ENCODE measurements at regions not wholly inside any gene's neighbourhood (a gene's known extent, or its start where the extent isn't known, plus 50 kb on each side); places are given as distances from the start of the nearest gene placed in this dataset.

DNA sequence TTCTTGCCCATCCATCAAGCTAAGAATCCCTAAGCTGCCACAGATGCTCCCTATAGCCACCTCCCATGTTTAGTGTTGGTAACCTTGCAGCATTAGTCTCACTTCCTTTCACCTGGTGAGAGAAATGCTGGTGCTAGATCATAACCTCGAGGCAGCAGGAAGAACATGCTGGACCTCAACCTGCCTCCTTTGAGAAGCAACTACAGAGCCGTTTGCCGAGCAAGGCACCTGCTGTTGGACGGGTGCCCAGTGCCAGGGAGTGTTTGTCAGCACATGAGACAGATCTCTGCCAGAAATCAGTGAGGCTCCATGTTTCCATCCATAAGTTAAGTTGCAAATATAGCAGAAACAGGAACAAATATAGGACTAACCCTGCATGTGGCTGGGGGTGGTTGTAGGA, 955.7 kb downstream of the TUSC7 start:
- H3K27ac ChIP-seq (ENCODE audit: low read depth, low read length): no peak overlapping the region
- H3K9ac ChIP-seq (ENCODE audit: low read depth in 1 of 2, low read length in 2 of 2): no peak overlapping the region
- no peaks in the 10 kb centered on the region for H3K9me3 ChIP-seq (ENCODE audit: control insufficient read depth in 1 of 2, low read length in 2 of 2)
- no peaks in the 10 kb centered on the region for H3K36me3 ChIP-seq (ENCODE audit: control insufficient read depth in 1 of 2, insufficient read depth in 2 of 2, low read length in 2 of 2)
- no peaks in the 10 kb centered on the region for H3K27me3 ChIP-seq (ENCODE audit: control insufficient read depth in 1 of 2, insufficient read depth in 2 of 2, low read length in 2 of 2)
- H3K4me1 ChIP-seq (ENCODE audit: control insufficient read depth in 1 of 2, insufficient read depth in 2 of 2, low read length in 2 of 2): no peaks in the 10 kb centered on the region
- H3K4me3 ChIP-seq (ENCODE audit: low read depth in 1 of 2, low read length in 2 of 2): no peak overlapping the region

GRCh38 chr3:117666325-117666724, 956.7 kb downstream of the TUSC7 start:
- Histone ChIP-seq H3K4me3 (ENCODE audit: low read depth in 1 of 2, low read length in 2 of 2) (no peak overlapping the region), H3K27me3 (ENCODE audit: control insufficient read depth in 1 of 2, insufficient read depth in 2 of 2, low read length in 2 of 2) (no peaks in the 10 kb centered on the region), H3K4me1 (ENCODE audit: control insufficient read depth in 1 of 2, insufficient read depth in 2 of 2, low read length in 2 of 2) (no peaks in the 10 kb centered on the region), H3K9me3 (ENCODE audit: control insufficient read depth in 1 of 2, low read length in 2 of 2) (no peaks in the 10 kb centered on the region), H3K9ac (ENCODE audit: low read depth in 1 of 2, low read length in 2 of 2) (no peak overlapping the region), H3K36me3 (ENCODE audit: control insufficient read depth in 1 of 2, insufficient read depth in 2 of 2, low read length in 2 of 2) (no peaks in the 10 kb centered on the region), H3K27ac (ENCODE audit: low read depth, low read length) (no peak overlapping the region)

DNA sequence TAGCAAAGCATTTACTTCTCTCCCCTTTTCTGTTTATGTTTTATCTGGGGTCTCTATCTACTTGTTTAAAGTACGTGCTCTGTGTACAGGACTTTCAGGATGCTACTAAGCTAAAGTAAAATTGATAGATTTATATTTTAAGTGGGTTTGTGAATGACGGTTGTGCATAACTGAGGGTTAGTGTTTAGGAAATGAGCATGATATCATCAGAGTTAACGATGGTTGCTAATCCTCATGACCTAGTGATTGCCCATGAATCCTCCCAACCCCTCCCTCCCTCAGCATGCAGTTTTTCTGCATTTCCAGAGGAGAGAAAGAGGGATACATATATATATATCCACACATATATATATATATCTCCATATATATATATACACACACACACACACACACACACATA, 957.2 kb downstream of the TUSC7 start:
- H3K27me3 ChIP-seq (ENCODE audit: control insufficient read depth in 1 of 2, insufficient read depth in 2 of 2, low read length in 2 of 2): no peaks in the 10 kb centered on the region
- no peak overlapping the region for H3K27ac ChIP-seq (ENCODE audit: low read depth, low read length)
- H3K9me3 ChIP-seq (ENCODE audit: control insufficient read depth in 1 of 2, low read length in 2 of 2): no peaks in the 10 kb centered on the region
- no peaks in the 10 kb centered on the region for H3K36me3 ChIP-seq (ENCODE audit: control insufficient read depth in 1 of 2, insufficient read depth in 2 of 2, low read length in 2 of 2)
- H3K4me1 ChIP-seq (ENCODE audit: control insufficient read depth in 1 of 2, insufficient read depth in 2 of 2, low read length in 2 of 2): no peaks in the 10 kb centered on the region
- H3K9ac ChIP-seq (ENCODE audit: low read depth in 1 of 2, low read length in 2 of 2): no peak overlapping the region
- H3K4me3 ChIP-seq (ENCODE audit: low read depth in 1 of 2, low read length in 2 of 2): no peak overlapping the region

DNA sequence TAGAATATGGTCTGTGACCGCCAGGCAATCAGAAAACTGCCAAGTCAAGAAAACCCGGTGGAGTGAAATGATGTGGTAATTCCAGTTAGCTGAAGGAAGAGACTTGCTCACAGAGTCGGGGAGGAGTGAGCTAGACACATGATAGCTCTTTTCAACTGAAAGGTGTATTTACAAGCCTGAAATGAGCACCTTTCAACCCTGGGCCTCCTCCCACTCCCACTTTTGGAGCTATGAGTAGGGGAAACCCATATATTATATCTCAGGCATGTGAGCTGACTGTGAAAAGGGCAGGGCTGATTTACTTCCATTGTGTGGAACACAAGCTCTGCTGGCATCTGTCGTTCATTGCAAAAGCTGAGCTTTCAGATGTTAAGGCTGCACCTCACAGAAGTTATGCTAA, 960.2 kb downstream of the TUSC7 start:
- no peaks in the 10 kb centered on the region for H3K4me1 ChIP-seq (ENCODE audit: control insufficient read depth in 1 of 2, insufficient read depth in 2 of 2, low read length in 2 of 2)
- no peaks in the 10 kb centered on the region for H3K27me3 ChIP-seq (ENCODE audit: control insufficient read depth in 1 of 2, insufficient read depth in 2 of 2, low read length in 2 of 2)
- no peak overlapping the region for H3K4me3 ChIP-seq (ENCODE audit: low read depth in 1 of 2, low read length in 2 of 2)
- no peak overlapping the region for H3K27ac ChIP-seq (ENCODE audit: low read depth, low read length)
- no peaks in the 10 kb centered on the region for H3K36me3 ChIP-seq (ENCODE audit: control insufficient read depth in 1 of 2, insufficient read depth in 2 of 2, low read length in 2 of 2)
- H3K9me3 ChIP-seq (ENCODE audit: control insufficient read depth in 1 of 2, low read length in 2 of 2): no peaks in the 10 kb centered on the region
- no peak overlapping the region for H3K9ac ChIP-seq (ENCODE audit: low read depth in 1 of 2, low read length in 2 of 2)

DNA sequence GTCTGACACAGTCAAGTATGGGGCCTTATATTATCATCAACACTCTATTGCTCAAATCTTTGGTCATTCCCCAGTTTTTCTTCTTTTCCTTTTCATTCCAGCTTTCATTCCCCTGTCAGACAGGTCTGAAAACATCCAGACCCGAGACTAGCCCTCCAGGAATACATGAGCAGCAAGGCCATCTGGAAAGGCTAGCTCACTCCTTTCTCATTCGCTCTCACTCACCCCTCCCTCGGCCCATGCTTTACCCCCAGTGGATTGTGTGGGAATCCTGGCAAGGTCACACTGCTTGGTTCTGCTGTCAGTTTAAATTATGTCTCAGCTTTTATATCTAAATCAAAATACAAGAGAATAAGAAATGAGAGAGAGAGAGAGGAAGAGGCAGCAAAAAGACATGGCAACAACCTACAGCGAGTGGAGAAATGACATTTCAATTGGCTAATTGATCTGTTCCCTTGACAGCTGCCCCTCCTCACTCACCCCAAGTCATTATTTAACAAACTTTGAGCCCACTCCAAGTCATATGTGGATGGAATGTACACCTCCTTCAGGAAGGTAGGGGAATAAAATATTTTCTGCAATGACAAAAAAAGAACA, 962.2 kb downstream of the TUSC7 start:
- Histone ChIP-seq H3K27ac (ENCODE audit: low read depth, low read length) (no peak overlapping the region), H3K36me3 (ENCODE audit: control insufficient read depth in 1 of 2, insufficient read depth in 2 of 2, low read length in 2 of 2) (no peaks in the 10 kb centered on the region), H3K9me3 (ENCODE audit: control insufficient read depth in 1 of 2, low read length in 2 of 2) (no peaks in the 10 kb centered on the region), H3K9ac (ENCODE audit: low read depth in 1 of 2, low read length in 2 of 2) (no peak overlapping the region), H3K27me3 (ENCODE audit: control insufficient read depth in 1 of 2, insufficient read depth in 2 of 2, low read length in 2 of 2) (no peaks in the 10 kb centered on the region), H3K4me1 (ENCODE audit: control insufficient read depth in 1 of 2, insufficient read depth in 2 of 2, low read length in 2 of 2) (no peaks in the 10 kb centered on the region), H3K4me3 (ENCODE audit: low read depth in 1 of 2, low read length in 2 of 2) (no peak overlapping the region)

DNA sequence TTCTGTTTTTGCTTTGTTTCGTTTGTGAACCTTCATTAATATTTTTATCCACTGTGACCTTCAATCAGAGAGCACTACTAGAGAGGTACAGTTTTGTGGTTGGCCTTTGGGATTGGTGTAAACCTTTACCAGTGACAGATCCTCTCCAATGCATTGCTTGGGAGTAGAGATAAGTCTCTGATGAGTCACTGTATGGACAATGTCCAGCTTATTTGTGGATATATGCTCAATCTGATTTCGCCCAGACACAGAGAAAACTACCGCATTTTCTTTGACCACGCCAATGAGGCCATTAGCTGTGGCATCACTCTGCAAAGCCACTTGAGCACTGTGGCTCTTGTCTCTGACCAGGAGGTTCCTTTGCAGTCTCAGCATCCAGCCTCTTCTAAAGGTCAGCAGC, 964.7 kb downstream of the TUSC7 start:
- Histone ChIP-seq H3K4me1 (ENCODE audit: control insufficient read depth in 1 of 2, insufficient read depth in 2 of 2, low read length in 2 of 2) (no peaks in the 10 kb centered on the region), H3K27ac (ENCODE audit: low read depth, low read length) (no peak overlapping the region), H3K4me3 (ENCODE audit: low read depth in 1 of 2, low read length in 2 of 2) (no peak overlapping the region), H3K9ac (ENCODE audit: low read depth in 1 of 2, low read length in 2 of 2) (no peak overlapping the region), H3K36me3 (ENCODE audit: control insufficient read depth in 1 of 2, insufficient read depth in 2 of 2, low read length in 2 of 2) (no peaks in the 10 kb centered on the region), H3K27me3 (ENCODE audit: control insufficient read depth in 1 of 2, insufficient read depth in 2 of 2, low read length in 2 of 2) (no peaks in the 10 kb centered on the region), H3K9me3 (ENCODE audit: control insufficient read depth in 1 of 2, low read length in 2 of 2) (no peaks in the 10 kb centered on the region)

DNA sequence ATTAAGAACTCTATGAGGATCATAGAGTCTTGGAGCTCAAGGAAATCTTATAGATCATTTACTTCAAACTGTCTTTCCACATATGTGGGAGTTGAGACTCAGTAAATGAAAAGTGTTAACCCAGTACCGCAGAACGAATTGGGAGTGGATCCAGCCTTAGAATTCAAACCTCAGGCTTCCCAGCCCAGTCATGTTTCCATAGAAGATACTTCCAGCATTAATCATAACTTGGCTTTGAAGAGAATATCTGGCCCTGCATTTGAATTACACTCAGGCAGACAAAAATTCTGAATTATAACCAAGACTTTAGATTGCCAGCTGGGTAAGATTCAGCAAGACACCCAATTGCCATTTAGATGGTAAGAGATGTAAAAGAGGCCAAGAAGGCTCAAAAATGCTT, 972.0 kb downstream of the TUSC7 start:
- no peaks in the 10 kb centered on the region for H3K27me3 ChIP-seq (ENCODE audit: control insufficient read depth in 1 of 2, insufficient read depth in 2 of 2, low read length in 2 of 2)
- H3K9me3 ChIP-seq (ENCODE audit: control insufficient read depth in 1 of 2, low read length in 2 of 2): no peaks in the 10 kb centered on the region
- no peak overlapping the region for H3K27ac ChIP-seq (ENCODE audit: low read depth, low read length)
- H3K4me1 ChIP-seq (ENCODE audit: control insufficient read depth in 1 of 2, insufficient read depth in 2 of 2, low read length in 2 of 2): no peaks in the 10 kb centered on the region
- H3K9ac ChIP-seq (ENCODE audit: low read depth in 1 of 2, low read length in 2 of 2): no peak overlapping the region
- H3K36me3 ChIP-seq (ENCODE audit: control insufficient read depth in 1 of 2, insufficient read depth in 2 of 2, low read length in 2 of 2): no peaks in the 10 kb centered on the region
- H3K4me3 ChIP-seq (ENCODE audit: low read depth in 1 of 2, low read length in 2 of 2): no peak overlapping the region

DNA sequence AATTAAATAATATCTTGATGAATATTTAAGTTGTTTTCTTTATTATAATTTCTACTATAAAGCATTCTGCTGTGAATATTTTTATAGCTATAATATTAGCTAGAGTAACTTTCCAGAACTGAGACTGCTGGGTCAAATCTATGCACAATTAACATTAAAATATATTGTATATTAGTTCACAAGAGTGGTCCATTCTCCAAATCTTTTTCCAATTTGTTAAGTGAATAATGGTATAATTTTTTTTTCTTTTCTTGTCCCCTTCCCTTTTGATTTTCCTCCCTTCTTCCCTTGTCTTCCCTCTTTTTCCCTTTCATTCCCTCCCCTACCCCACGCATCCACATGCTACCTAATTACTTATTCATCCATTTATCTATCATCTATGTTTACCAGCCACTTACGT, 977.5 kb downstream of the TUSC7 start:
- H3K9me3 ChIP-seq (ENCODE audit: control insufficient read depth in 1 of 2, low read length in 2 of 2): no peaks in the 10 kb centered on the region
- no peaks in the 10 kb centered on the region for H3K27me3 ChIP-seq (ENCODE audit: control insufficient read depth in 1 of 2, insufficient read depth in 2 of 2, low read length in 2 of 2)
- no peak overlapping the region for H3K27ac ChIP-seq (ENCODE audit: low read depth, low read length)
- no peak overlapping the region for H3K9ac ChIP-seq (ENCODE audit: low read depth in 1 of 2, low read length in 2 of 2)
- no peak overlapping the region for H3K4me3 ChIP-seq (ENCODE audit: low read depth in 1 of 2, low read length in 2 of 2)
- no peaks in the 10 kb centered on the region for H3K36me3 ChIP-seq (ENCODE audit: control insufficient read depth in 1 of 2, insufficient read depth in 2 of 2, low read length in 2 of 2)
- H3K4me1 ChIP-seq (ENCODE audit: control insufficient read depth in 1 of 2, insufficient read depth in 2 of 2, low read length in 2 of 2): no peaks in the 10 kb centered on the region

DNA sequence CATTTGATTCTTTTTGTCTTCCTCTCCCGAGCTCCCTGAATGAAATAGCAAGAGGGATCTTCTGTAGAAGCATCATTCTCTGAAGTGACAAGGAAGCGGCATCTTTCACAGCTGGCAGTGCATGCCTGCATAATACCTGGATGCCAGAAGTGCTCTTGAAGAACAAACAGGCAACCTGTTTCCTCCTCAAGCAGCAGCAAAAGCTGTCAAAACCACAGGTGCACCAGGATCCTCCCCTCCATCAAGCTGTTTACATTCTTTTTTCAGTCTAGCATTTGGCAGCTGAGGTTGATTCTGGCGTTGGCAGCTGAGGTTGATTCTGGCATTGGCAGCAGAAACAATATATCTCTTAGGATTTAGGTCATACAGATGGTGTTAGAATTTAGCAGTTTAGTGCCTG, 979.0 kb downstream of the TUSC7 start:
- Histone ChIP-seq H3K27me3 (ENCODE audit: control insufficient read depth in 1 of 2, insufficient read depth in 2 of 2, low read length in 2 of 2) (no peaks in the 10 kb centered on the region), H3K36me3 (ENCODE audit: control insufficient read depth in 1 of 2, insufficient read depth in 2 of 2, low read length in 2 of 2) (no peaks in the 10 kb centered on the region), H3K4me3 (ENCODE audit: low read depth in 1 of 2, low read length in 2 of 2) (no peak overlapping the region), H3K4me1 (ENCODE audit: control insufficient read depth in 1 of 2, insufficient read depth in 2 of 2, low read length in 2 of 2) (no peaks in the 10 kb centered on the region), H3K9me3 (ENCODE audit: control insufficient read depth in 1 of 2, low read length in 2 of 2) (no peaks in the 10 kb centered on the region), H3K27ac (ENCODE audit: low read depth, low read length) (no peak overlapping the region), H3K9ac (ENCODE audit: low read depth in 1 of 2, low read length in 2 of 2) (no peak overlapping the region)

GRCh38 chr3:117691526-117691925, 981.9 kb downstream of the TUSC7 start:
- Histone ChIP-seq H3K27ac (ENCODE audit: low read depth, low read length) (no peak overlapping the region), H3K9ac (ENCODE audit: low read depth in 1 of 2, low read length in 2 of 2) (no peak overlapping the region), H3K4me1 (ENCODE audit: control insufficient read depth in 1 of 2, insufficient read depth in 2 of 2, low read length in 2 of 2) (no peaks in the 10 kb centered on the region), H3K4me3 (ENCODE audit: low read depth in 1 of 2, low read length in 2 of 2) (no peak overlapping the region), H3K9me3 (ENCODE audit: control insufficient read depth in 1 of 2, low read length in 2 of 2) (no peaks in the 10 kb centered on the region), H3K27me3 (ENCODE audit: control insufficient read depth in 1 of 2, insufficient read depth in 2 of 2, low read length in 2 of 2) (no peaks in the 10 kb centered on the region), H3K36me3 (ENCODE audit: control insufficient read depth in 1 of 2, insufficient read depth in 2 of 2, low read length in 2 of 2) (no peaks in the 10 kb centered on the region)

GRCh38 chr3:117692416-117692995, 982.9 kb downstream of the TUSC7 start:
- Histone ChIP-seq H3K36me3 (ENCODE audit: control insufficient read depth in 1 of 2, insufficient read depth in 2 of 2, low read length in 2 of 2) (no peaks in the 10 kb centered on the region), H3K4me1 (ENCODE audit: control insufficient read depth in 1 of 2, insufficient read depth in 2 of 2, low read length in 2 of 2) (no peaks in the 10 kb centered on the region), H3K27me3 (ENCODE audit: control insufficient read depth in 1 of 2, insufficient read depth in 2 of 2, low read length in 2 of 2) (no peaks in the 10 kb centered on the region), H3K9ac (ENCODE audit: low read depth in 1 of 2, low read length in 2 of 2) (no peak overlapping the region), H3K4me3 (ENCODE audit: low read depth in 1 of 2, low read length in 2 of 2) (no peak overlapping the region), H3K9me3 (ENCODE audit: control insufficient read depth in 1 of 2, low read length in 2 of 2) (no peaks in the 10 kb centered on the region), H3K27ac (ENCODE audit: low read depth, low read length) (no peak overlapping the region)
